GM19023 (cell line): ENCODE measurements at regions not wholly inside any gene's neighbourhood (a gene's known extent, or its start where the extent isn't known, plus 50 kb on each side); places are given as distances from the start of the nearest gene placed in this dataset.
"Not testable (repeated sequence)": the region's sequence is repeated elsewhere in the genome, so short reads cannot be mapped to it uniquely, and the experiment has no call there.

ENCODE experiments used
- ATAC-seq: cut with Tn5 transposase; IDR thresholded peaks from one replicate; pipeline ENCODE4 v1.9.1; 2021; ENCODE audit warnings: mild to moderate bottlenecking, moderate library complexity; ENCODE audit not compliant: unreplicated experiment

- ATAC-seq, result no peak
These were observed 183.7 kb downstream of the NRP2 start for GRCh38 chr2:205865905-205866441.

- no peak for ATAC-seq
These were observed 182.8 kb downstream of the NRP2 start for GRCh38 chr2:205865056-205865455.

GRCh38 chr2:205864491-205864890 is 182.2 kb downstream of the NRP2 start:
- ATAC-seq, result no peak

GRCh38 chr2:205862761-205863160 is 180.5 kb downstream of the NRP2 start:
- ATAC-seq, result not testable (repeated sequence)

- ATAC-seq, result no peak
These were observed 178.6 kb downstream of the NRP2 start for GRCh38 chr2:205860885-205861284.

GRCh38 chr2:205860181-205860580 is 177.9 kb downstream of the NRP2 start:
- ATAC-seq, result no peak

GRCh38 chr2:205858881-205859441 is 176.7 kb downstream of the NRP2 start:
- ATAC-seq, result peak; percentile 67

- ATAC-seq, result no peak
These were observed 176.0 kb downstream of the NRP2 start for GRCh38 chr2:205858275-205858674.

- peak; percentile 69 for ATAC-seq
These were observed 175.4 kb downstream of the NRP2 start for GRCh38 chr2:205857520-205858237.

- no peak for ATAC-seq
These were observed 170.2 kb downstream of the NRP2 start for GRCh38 chr2:205852457-205852856.

GRCh38 chr2:205850611-205851010 is 168.3 kb downstream of the NRP2 start:
- no peak for ATAC-seq

GRCh38 chr2:205850132-205850531 is 167.8 kb downstream of the NRP2 start:
- ATAC-seq, result no peak

GRCh38 chr2:205849136-205849535 is 166.8 kb downstream of the NRP2 start:
- no peak for ATAC-seq

- ATAC-seq, result no peak
These were observed 166.3 kb downstream of the NRP2 start for GRCh38 chr2:205848601-205849000.
